MCF 10A (cell line): ENCODE measurements at regions not wholly inside any gene's neighbourhood (a gene's known extent, or its start where the extent isn't known, plus 50 kb on each side); places are given as distances from the start of the nearest gene placed in this dataset.
A peak's percentile ranks its signal among the peaks of the same experiment; 100 is the strongest.

ENCODE experiments used
- BruUV-seq: library from RNA; stranded (reverse); fragments of 400-500 nt; replicated peaks from 2 replicates; lab custom pipeline; 2021; lab: Mats Ljungman, UMichigan
- CTCF ChIA-PET: fragments of 300-600 bp; sonication (Branson Sonifier 250); formaldehyde crosslinking; extraction: SDS; loops from one replicate; lab custom pipeline; 2021; ENCODE audit warnings: antibody characterized with exemption, inconsistent platforms; lab: Yijun Ruan, JAX
- POLR2A ChIA-PET: fragments of 300-600, 350-650 bp; sonication (Branson Sonifier 250); formaldehyde crosslinking; extraction: SDS; loops from one replicate; lab custom pipeline; 2020; ENCODE audit warnings: antibody characterized with exemption, inconsistent platforms; lab: Yijun Ruan, JAX
- DNase-seq: peaks from one replicate; pipeline ENCODE4 v3.0.0-alpha.2; 2018; ENCODE audit not compliant: unreplicated experiment
- H3K27ac Mint-ChIP-seq: one replicate; pipeline ENCODE4 v1.8.0; 2022; ENCODE audit warnings: mild to moderate bottlenecking, low read depth, mixed read lengths; ENCODE audit not compliant: unreplicated experiment
- H3K27me3 Mint-ChIP-seq: one replicate; pipeline ENCODE4 v1.8.0; 2022; ENCODE audit warnings: mixed read lengths; ENCODE audit not compliant: insufficient read depth, unreplicated experiment
- H3K36me3 Mint-ChIP-seq: one replicate; pipeline ENCODE4 v1.8.0; 2022; ENCODE audit warnings: mild to moderate bottlenecking, moderate library complexity, mixed read lengths; ENCODE audit not compliant: insufficient read depth, unreplicated experiment
- H3K4me1 Mint-ChIP-seq: one replicate; pipeline ENCODE4 v1.8.0; 2022; ENCODE audit warnings: mixed read lengths; ENCODE audit not compliant: insufficient read depth, unreplicated experiment
- H3K4me3 Mint-ChIP-seq: one replicate; pipeline ENCODE4 v1.8.0; 2022; ENCODE audit warnings: mild to moderate bottlenecking, moderate library complexity, mixed read lengths; ENCODE audit not compliant: unreplicated experiment
- H3K9me3 Mint-ChIP-seq: one replicate; pipeline ENCODE4 v1.8.0; 2022; ENCODE audit warnings: mixed read lengths; ENCODE audit not compliant: unreplicated experiment
- CTCF ChIP-seq: fragments of 200-600 bp; IDR thresholded peaks from one replicate; pipeline ENCODE4 v1.8.0; 2022; ENCODE audit warnings: antibody characterized with exemption, mild to moderate bottlenecking; ENCODE audit not compliant: unreplicated experiment
- intact Hi-C: fragments of 100-400 bp; cut with micrococcal nuclease; formaldehyde crosslinking; loops from 2 replicates; pipeline ENCODE4 v1.14.1; 2022

GRCh38 chr6:125393449-125393858 lies 91.7 kb upstream of the HDDC2 start:
- H3K36me3 Mint-ChIP-seq: no peaks in the 10 kb centered on the region
- H3K4me3 Mint-ChIP-seq: no peak overlapping the region
- H3K27ac Mint-ChIP-seq: no peak overlapping the region
- BruUV-seq: no TSS peak
- POLR2A ChIA-PET: interaction anchor here (0.7 kb wide), 1 partner anchor 19 kb away, joined by 3 read pairs; no protein-coding TSS in a partner anchor
- no peak for DNase-seq
- no peaks in the 10 kb centered on the region for H3K9me3 Mint-ChIP-seq
- intact Hi-C loops: no loop called here
- CTCF ChIA-PET: interaction anchor here (1.1 kb wide), 1 partner anchor 49 kb away, joined by 3 read pairs; no protein-coding TSS in a partner anchor
- no peaks in the 10 kb centered on the region for H3K4me1 Mint-ChIP-seq
- peaks cover 66% of the 10 kb centered on the region for H3K27me3 Mint-ChIP-seq
- TF ChIP-seq CTCF: no peak

- no peaks in the 10 kb centered on the region for H3K9me3 Mint-ChIP-seq
- DNase-seq: no peak
- no peaks in the 10 kb centered on the region for H3K36me3 Mint-ChIP-seq
- H3K27ac Mint-ChIP-seq: no peak overlapping the region
- peaks cover 75% of the 10 kb centered on the region for H3K27me3 Mint-ChIP-seq
- intact Hi-C loops: no loop called here
- POLR2A ChIA-PET: interaction anchor here (0.7 kb wide), 1 partner anchor 356 kb away, joined by 3 read pairs; no protein-coding TSS in a partner anchor
- CTCF ChIA-PET: no interaction called here
- no peak for TF ChIP-seq CTCF
- no TSS peak for BruUV-seq
- no peaks in the 10 kb centered on the region for H3K4me1 Mint-ChIP-seq
- no peak overlapping the region for H3K4me3 Mint-ChIP-seq
Measured at GRCh38 chr6:125406741-125407140, 105.0 kb upstream of the HDDC2 start.

GRCh38 chr6:125414507-125414906 lies 112.7 kb upstream of the HDDC2 start:
- Mint-ChIP-seq H3K4me1 (peaks cover 9% of the 10 kb centered on the region), H3K27me3 (peaks cover 29% of the 10 kb centered on the region), H3K27ac (no peak overlapping the region), H3K36me3 (no peaks in the 10 kb centered on the region), H3K4me3 (no peak overlapping the region), H3K9me3 (no peaks in the 10 kb centered on the region)
- no peak for TF ChIP-seq CTCF
- no peak for DNase-seq
- BruUV-seq: no TSS peak
- intact Hi-C loops: no loop called here
- POLR2A ChIA-PET: no interaction called here
- CTCF ChIA-PET: interaction anchor here (0.6 kb wide), 1 partner anchor 99 kb away, joined by 3 read pairs; no protein-coding TSS in a partner anchor

- BruUV-seq: no TSS peak
- intact Hi-C loops: no loop called here
Measured at GRCh38 chr6:125415913-125416312, 114.1 kb upstream of the HDDC2 start.

More at GRCh38 chr6:125415913-125416312, 114.1 kb upstream of the HDDC2 start:
- peak; percentile 40 for DNase-seq
- Mint-ChIP-seq H3K27me3 (peaks cover 23% of the 10 kb centered on the region), H3K9me3 (no peaks in the 10 kb centered on the region), H3K36me3 (no peaks in the 10 kb centered on the region), H3K27ac (no peak overlapping the region), H3K4me1 (peaks cover 9% of the 10 kb centered on the region), H3K4me3 (no peak overlapping the region)
- POLR2A ChIA-PET: no interaction called here
- TF ChIP-seq CTCF: no peak
- CTCF ChIA-PET: no interaction called here
